K562 (cell line): ENCODE measurements at regions not wholly inside any gene's neighbourhood (a gene's known extent, or its start where the extent isn't known, plus 50 kb on each side); places are given as distances from the start of the nearest gene placed in this dataset.

Experiments
- CREM ChIP-seq: IDR thresholded peaks from 2 replicates; pipeline ENCODE4 v1.6.1; 2014; ENCODE audit warnings: antibody characterized with exemption, low read depth
- E2F3 ChIP-seq: fragments of 250-450 bp; sonication (Bioruptor Pico); IDR thresholded peaks from 2 replicates; pipeline ENCODE4 v1.4.0; 2020; ENCODE audit warnings: mild to moderate bottlenecking
- FOXA3 ChIP-seq, 2 experiments: fragments of 450-650 bp in 1 of 2; sonication (generic) in 1 of 2; formaldehyde crosslinking; IDR thresholded peaks in 1 of 2; conservative IDR thresholded peaks in 1 of 2; 2 replicates each; pipeline versions ENCODE4 v1.4.0 to v1.8.0; 2020 to 2022; ENCODE audit warnings: mild to moderate bottlenecking in 2 of 2, missing genetic modification reagents in 1 of 2
- GABPB1 ChIP-seq: sonication (generic); formaldehyde crosslinking; IDR thresholded peaks from 2 replicates; pipeline ENCODE4 v1.8.0; 2022; ENCODE audit warnings: mild to moderate bottlenecking, missing genetic modification reagents
- GTF2A2 ChIP-seq: IDR thresholded peaks from 2 replicates; pipeline ENCODE4 v1.6.1; 2016; ENCODE audit warnings: mild to moderate bottlenecking, missing genetic modification characterization, missing compliant biosample characterization
- PCBP2 ChIP-seq: fragments of 200-400 bp; formaldehyde crosslinking; IDR thresholded peaks from 2 replicates; pipeline ENCODE4 v1.6.1; 2018; ENCODE audit warnings: low read length, low read depth, mild to moderate bottlenecking, moderate library complexity; ENCODE audit not compliant: poor library complexity, severe bottlenecking
- POLR3A ChIP-seq: IDR thresholded peaks from 2 replicates; pipeline ENCODE4 v1.6.1; 2011; ENCODE audit warnings: borderline replicate concordance, mild to moderate bottlenecking, moderate library complexity; ENCODE audit not compliant: insufficient read length, insufficient read depth; ENCODE audit errors: extremely low read depth
- ZBED1 ChIP-seq: IDR thresholded peaks from 2 replicates; pipeline ENCODE4 v1.6.1; 2014
- ZEB2 ChIP-seq: fragments of 450-650 bp; IDR thresholded peaks from 2 replicates; pipeline ENCODE4 v1.6.1; 2016
- ZFPM2 ChIP-seq: fragments of 250-450 bp; sonication (Bioruptor Pico); IDR thresholded peaks from 2 replicates; pipeline ENCODE4 v1.5.1; 2022; ENCODE audit warnings: mild to moderate bottlenecking
- ZNF134 ChIP-seq: fragments of 250-450 bp; sonication (Bioruptor Pico); conservative IDR thresholded peaks from 2 replicates; pipeline ENCODE4 v1.4.0; 2020
- ZNF24 ChIP-seq: fragments of 450-650 bp; IDR thresholded peaks from 2 replicates; pipeline ENCODE4 v1.6.1; 2016
- ZNF507 ChIP-seq: conservative IDR thresholded peaks from 2 replicates; pipeline ENCODE4 v1.6.1; 2017; ENCODE audit warnings: missing genetic modification characterization, missing compliant biosample characterization
- ZNF551 ChIP-seq: fragments of 250-450 bp; sonication (Bioruptor Pico); IDR thresholded peaks from 2 replicates; pipeline ENCODE4 v1.5.0; 2021; ENCODE audit warnings: mild to moderate bottlenecking, moderate library complexity
- ZNF644 ChIP-seq: fragments of 200-800 bp; sonication (Bioruptor generic); IDR thresholded peaks from 2 replicates; pipeline ENCODE4 v1.6.1; 2016; ENCODE audit warnings: low read depth, missing genetic modification characterization, missing compliant biosample characterization
- ZNF75A ChIP-seq: fragments of 450-650 bp; formaldehyde crosslinking; IDR thresholded peaks from 2 replicates; pipeline ENCODE4 v1.4.0; 2020; ENCODE audit warnings: mild to moderate bottlenecking
- TF ChIP-seq, protein P1 (sequence below): fragments of 250-450 bp; sonication (Bioruptor Pico); IDR thresholded peaks from 2 replicates; pipeline ENCODE4 v1.5.0; 2021
- TF ChIP-seq, protein P2 (sequence below): fragments of 450-650 bp; formaldehyde crosslinking; IDR thresholded peaks from 2 replicates; pipeline ENCODE4 v1.4.0; 2020; ENCODE audit warnings: mild to moderate bottlenecking, moderate library complexity
- TF ChIP-seq, protein P3 (sequence below): sonication (generic); formaldehyde crosslinking; IDR thresholded peaks from 2 replicates; pipeline ENCODE4 v1.8.0; 2022; ENCODE audit warnings: missing genetic modification reagents, mild to moderate bottlenecking, borderline replicate concordance
- TF ChIP-seq, protein P4 (sequence below): fragments of 450-650 bp; IDR thresholded peaks from 2 replicates; pipeline ENCODE4 v1.6.1; 2016
- TF ChIP-seq, protein P5 (sequence below): fragments of 450-650 bp; formaldehyde crosslinking; IDR thresholded peaks from 2 replicates; pipeline ENCODE4 v1.4.0; 2020; ENCODE audit warnings: mild to moderate bottlenecking
- TF ChIP-seq, protein P6 (sequence below): sonication (generic); formaldehyde crosslinking; IDR thresholded peaks from 2 replicates; pipeline ENCODE4 v1.8.1; 2022; ENCODE audit warnings: missing genetic modification reagents

DNA sequence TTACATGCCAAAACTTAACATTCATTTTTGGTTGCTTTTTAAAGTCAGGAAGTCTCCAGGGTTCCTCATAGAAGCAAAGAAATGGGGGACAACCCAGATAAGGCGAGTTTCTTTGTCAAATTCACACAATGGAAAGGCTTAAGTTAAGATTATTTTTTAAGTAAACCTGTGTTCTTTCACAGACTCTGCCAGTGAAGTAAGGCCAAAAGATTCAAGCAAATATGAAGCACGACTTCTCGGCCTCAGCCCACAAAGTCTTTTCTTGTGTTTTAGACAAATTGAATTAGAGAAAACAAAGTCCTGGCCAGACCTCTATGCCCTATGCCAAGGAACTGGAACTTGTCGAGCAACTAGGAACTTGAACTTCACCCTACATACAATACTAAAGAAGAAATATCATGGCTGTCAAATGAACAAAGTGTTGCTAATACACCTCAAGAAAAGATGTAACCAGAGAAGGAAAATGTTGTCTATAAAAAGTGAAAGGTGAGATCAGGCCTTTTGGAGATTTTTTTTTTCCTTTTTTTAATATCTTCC, 540.0 kb upstream of the JARID2 start (continued):
- TF ChIP-seq, protein P1, sequence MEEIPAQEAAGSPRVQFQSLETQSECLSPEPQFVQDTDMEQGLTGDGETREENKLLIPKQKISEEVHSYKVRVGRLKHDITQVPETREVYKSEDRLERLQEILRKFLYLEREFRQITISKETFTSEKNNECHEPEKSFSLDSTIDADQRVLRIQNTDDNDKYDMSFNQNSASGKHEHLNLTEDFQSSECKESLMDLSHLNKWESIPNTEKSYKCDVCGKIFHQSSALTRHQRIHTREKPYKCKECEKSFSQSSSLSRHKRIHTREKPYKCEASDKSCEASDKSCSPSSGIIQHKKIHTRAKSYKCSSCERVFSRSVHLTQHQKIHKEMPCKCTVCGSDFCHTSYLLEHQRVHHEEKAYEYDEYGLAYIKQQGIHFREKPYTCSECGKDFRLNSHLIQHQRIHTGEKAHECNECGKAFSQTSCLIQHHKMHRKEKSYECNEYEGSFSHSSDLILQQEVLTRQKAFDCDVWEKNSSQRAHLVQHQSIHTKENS (CRISPR knock-in tag): no peak
- no peak for TF ChIP-seq ZBED1
- TF ChIP-seq, protein P2, sequence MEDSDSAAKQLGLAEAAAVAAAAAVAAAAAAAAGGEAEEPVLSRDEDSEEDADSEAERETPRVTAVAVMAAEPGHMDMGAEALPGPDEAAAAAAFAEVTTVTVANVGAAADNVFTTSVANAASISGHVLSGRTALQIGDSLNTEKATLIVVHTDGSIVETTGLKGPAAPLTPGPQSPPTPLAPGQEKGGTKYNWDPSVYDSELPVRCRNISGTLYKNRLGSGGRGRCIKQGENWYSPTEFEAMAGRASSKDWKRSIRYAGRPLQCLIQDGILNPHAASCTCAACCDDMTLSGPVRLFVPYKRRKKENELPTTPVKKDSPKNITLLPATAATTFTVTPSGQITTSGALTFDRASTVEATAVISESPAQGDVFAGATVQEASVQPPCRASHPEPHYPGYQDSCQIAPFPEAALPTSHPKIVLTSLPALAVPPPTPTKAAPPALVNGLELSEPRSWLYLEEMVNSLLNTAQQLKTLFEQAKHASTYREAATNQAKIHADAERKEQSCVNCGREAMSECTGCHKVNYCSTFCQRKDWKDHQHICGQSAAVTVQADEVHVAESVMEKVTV (CRISPR knock-in tag): no peak
- no peak for TF ChIP-seq ZNF551 (CRISPR knock-in tag)
- TF ChIP-seq, protein P3, sequence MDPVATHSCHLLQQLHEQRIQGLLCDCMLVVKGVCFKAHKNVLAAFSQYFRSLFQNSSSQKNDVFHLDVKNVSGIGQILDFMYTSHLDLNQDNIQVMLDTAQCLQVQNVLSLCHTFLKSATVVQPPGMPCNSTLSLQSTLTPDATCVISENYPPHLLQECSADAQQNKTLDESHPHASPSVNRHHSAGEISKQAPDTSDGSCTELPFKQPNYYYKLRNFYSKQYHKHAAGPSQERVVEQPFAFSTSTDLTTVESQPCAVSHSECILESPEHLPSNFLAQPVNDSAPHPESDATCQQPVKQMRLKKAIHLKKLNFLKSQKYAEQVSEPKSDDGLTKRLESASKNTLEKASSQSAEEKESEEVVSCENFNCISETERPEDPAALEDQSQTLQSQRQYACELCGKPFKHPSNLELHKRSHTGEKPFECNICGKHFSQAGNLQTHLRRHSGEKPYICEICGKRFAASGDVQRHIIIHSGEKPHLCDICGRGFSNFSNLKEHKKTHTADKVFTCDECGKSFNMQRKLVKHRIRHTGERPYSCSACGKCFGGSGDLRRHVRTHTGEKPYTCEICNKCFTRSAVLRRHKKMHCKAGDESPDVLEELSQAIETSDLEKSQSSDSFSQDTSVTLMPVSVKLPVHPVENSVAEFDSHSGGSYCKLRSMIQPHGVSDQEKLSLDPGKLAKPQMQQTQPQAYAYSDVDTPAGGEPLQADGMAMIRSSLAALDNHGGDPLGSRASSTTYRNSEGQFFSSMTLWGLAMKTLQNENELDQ (CRISPR knock-in tag): no peak
- TF ChIP-seq PCBP2: no peak
- no peak for TF ChIP-seq CREM
- TF ChIP-seq, protein P4, sequence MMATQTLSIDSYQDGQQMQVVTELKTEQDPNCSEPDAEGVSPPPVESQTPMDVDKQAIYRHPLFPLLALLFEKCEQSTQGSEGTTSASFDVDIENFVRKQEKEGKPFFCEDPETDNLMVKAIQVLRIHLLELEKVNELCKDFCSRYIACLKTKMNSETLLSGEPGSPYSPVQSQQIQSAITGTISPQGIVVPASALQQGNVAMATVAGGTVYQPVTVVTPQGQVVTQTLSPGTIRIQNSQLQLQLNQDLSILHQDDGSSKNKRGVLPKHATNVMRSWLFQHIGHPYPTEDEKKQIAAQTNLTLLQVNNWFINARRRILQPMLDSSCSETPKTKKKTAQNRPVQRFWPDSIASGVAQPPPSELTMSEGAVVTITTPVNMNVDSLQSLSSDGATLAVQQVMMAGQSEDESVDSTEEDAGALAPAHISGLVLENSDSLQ: no peak
- TF ChIP-seq ZFPM2: no peak
- peak; percentile 11; the same call in 1 of the 2 replicates for TF ChIP-seq ZNF644 (tag)
- peak; percentile 44; the same call in 1 of the 2 replicates for TF ChIP-seq GTF2A2 (tag)
- TF ChIP-seq, protein P5, sequence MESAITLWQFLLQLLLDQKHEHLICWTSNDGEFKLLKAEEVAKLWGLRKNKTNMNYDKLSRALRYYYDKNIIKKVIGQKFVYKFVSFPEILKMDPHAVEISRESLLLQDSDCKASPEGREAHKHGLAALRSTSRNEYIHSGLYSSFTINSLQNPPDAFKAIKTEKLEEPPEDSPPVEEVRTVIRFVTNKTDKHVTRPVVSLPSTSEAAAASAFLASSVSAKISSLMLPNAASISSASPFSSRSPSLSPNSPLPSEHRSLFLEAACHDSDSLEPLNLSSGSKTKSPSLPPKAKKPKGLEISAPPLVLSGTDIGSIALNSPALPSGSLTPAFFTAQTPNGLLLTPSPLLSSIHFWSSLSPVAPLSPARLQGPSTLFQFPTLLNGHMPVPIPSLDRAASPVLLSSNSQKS: no peak
- no peak for TF ChIP-seq ZEB2
- no peak for TF ChIP-seq ZNF24
- no peak for TF ChIP-seq ZNF75A (CRISPR knock-in tag)
- no peak for TF ChIP-seq GABPB1
- no peak for TF ChIP-seq FOXA3 (CRISPR knock-in tag; conservative IDR thresholded peaks at IDR 0.05 in 1 of 2, IDR thresholded peaks at IDR 0.05 in 1 of 2)
- TF ChIP-seq, protein P6, sequence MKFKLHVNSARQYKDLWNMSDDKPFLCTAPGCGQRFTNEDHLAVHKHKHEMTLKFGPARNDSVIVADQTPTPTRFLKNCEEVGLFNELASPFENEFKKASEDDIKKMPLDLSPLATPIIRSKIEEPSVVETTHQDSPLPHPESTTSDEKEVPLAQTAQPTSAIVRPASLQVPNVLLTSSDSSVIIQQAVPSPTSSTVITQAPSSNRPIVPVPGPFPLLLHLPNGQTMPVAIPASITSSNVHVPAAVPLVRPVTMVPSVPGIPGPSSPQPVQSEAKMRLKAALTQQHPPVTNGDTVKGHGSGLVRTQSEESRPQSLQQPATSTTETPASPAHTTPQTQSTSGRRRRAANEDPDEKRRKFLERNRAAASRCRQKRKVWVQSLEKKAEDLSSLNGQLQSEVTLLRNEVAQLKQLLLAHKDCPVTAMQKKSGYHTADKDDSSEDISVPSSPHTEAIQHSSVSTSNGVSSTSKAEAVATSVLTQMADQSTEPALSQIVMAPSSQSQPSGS (CRISPR knock-in tag): no peak
- TF ChIP-seq E2F3: 0 out of 2 replicates have a peak, but pooled peaks have one; percentile 14
- TF ChIP-seq POLR3A: no peak
- no peak for TF ChIP-seq ZNF134 (CRISPR knock-in tag)
- no peak for TF ChIP-seq ZNF507 (tag)
